Astrocyte (in vitro differentiated cells and primary cell): ENCODE measurements at regions not wholly inside any gene's neighbourhood (a gene's known extent, or its start where the extent isn't known, plus 50 kb on each side); places are given as distances from the start of the nearest gene placed in this dataset.

Experiments used
- EZH2 ChIP-seq: IDR thresholded peaks from 2 replicates; pipeline ENCODE4 v1.6.1; 2012; ENCODE audit warnings: mild to moderate bottlenecking, low read length, inconsistent platforms; ENCODE audit not compliant: insufficient read depth
- TF ChIP-seq, protein P1 (sequence below): IDR thresholded peaks from 2 replicates; pipeline ENCODE4 v1.5.1; 2011; ENCODE audit warnings: low read depth, mild to moderate bottlenecking, inconsistent platforms, low read length, moderate library complexity; ENCODE audit not compliant: insufficient read depth

DNA sequence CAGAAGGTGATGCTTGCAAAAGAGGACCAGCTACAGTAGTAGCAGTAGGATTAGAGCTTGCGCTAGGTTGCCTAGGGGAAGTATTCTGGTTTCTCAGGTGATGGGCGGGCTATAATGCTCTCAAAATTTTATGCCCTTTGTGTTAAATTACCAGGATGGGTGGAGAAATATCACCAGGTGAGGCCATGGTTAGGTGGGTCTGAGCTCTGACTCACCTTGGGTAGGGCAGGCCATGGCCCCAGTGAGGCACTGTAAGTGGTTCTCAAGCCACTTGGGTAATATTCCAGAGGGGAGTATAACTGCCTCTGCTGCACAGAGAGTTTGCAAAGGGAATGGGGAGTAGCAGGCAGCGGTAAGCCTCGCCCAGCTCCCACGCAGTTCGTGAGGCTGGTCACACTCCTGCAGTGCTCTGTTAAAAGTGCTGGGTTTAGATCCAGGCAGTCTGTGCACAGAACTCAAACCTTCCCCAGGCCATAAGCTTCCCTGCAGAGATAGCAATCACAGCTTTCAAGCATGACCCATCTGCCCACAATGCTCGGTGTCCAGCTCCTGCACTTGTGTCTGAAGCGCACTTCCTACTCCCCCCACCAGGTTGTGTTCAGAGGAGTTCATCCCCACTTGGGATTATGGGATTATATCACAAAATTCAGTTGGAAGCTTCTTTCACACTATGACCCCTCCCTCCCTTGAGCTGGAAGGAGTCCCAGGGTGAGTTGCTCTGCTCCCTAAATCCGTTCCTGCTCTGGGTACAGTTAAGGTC, 575.0 kb downstream of the CHSY3 start:
- TF ChIP-seq, protein P1, sequence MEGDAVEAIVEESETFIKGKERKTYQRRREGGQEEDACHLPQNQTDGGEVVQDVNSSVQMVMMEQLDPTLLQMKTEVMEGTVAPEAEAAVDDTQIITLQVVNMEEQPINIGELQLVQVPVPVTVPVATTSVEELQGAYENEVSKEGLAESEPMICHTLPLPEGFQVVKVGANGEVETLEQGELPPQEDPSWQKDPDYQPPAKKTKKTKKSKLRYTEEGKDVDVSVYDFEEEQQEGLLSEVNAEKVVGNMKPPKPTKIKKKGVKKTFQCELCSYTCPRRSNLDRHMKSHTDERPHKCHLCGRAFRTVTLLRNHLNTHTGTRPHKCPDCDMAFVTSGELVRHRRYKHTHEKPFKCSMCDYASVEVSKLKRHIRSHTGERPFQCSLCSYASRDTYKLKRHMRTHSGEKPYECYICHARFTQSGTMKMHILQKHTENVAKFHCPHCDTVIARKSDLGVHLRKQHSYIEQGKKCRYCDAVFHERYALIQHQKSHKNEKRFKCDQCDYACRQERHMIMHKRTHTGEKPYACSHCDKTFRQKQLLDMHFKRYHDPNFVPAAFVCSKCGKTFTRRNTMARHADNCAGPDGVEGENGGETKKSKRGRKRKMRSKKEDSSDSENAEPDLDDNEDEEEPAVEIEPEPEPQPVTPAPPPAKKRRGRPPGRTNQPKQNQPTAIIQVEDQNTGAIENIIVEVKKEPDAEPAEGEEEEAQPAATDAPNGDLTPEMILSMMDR: no peak
- no peak for TF ChIP-seq EZH2
